ENCODE measurements at regions not wholly inside any gene's neighbourhood (a gene's known extent, or its start where the extent isn't known, plus 50 kb on each side); places are given as distances from the start of the nearest gene placed in this dataset.

GRCh38 chr3:70811880-70812279 lies 499.4 kb upstream of the MDFIC2 start:
- H3K27ac ChIP-seq (ENCODE audit: low read length) = no peak overlapping the region
- H3K79me2 ChIP-seq (ENCODE audit: low read length) = no peaks in the 10 kb centered on the region
- no peak overlapping the region for H3K9ac ChIP-seq (ENCODE audit: low read length)
- ChIA-PET POLR2A (ENCODE audit: unreplicated experiment) (interaction anchor here (0.6 kb wide), 1 partner anchor 83 kb away, joined by 3 read pairs; no protein-coding TSS in a partner anchor), CTCF (no interaction called here)
- TF ChIP-seq, protein P1, sequence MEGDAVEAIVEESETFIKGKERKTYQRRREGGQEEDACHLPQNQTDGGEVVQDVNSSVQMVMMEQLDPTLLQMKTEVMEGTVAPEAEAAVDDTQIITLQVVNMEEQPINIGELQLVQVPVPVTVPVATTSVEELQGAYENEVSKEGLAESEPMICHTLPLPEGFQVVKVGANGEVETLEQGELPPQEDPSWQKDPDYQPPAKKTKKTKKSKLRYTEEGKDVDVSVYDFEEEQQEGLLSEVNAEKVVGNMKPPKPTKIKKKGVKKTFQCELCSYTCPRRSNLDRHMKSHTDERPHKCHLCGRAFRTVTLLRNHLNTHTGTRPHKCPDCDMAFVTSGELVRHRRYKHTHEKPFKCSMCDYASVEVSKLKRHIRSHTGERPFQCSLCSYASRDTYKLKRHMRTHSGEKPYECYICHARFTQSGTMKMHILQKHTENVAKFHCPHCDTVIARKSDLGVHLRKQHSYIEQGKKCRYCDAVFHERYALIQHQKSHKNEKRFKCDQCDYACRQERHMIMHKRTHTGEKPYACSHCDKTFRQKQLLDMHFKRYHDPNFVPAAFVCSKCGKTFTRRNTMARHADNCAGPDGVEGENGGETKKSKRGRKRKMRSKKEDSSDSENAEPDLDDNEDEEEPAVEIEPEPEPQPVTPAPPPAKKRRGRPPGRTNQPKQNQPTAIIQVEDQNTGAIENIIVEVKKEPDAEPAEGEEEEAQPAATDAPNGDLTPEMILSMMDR (conservative IDR thresholded peaks at IDR 0.05; ENCODE audit: low read depth, low read length) = no peak
- TF ChIP-seq EZH2 (IDR thresholded peaks at IDR 0.05; ENCODE audit: low read length, unreplicated experiment) (no peak), EZH2phosphoT487 (IDR thresholded peaks at IDR 0.05; ENCODE audit: borderline replicate concordance, low read length) (no peak)
- no peaks in the 10 kb centered on the region for H4K20me1 ChIP-seq (ENCODE audit: low read length)
- no peaks in the 10 kb centered on the region for H3K27me3 ChIP-seq (ENCODE audit: low read length)
- H3K4me2 ChIP-seq (ENCODE audit: low read length) = no peak overlapping the region
- no peaks in the 10 kb centered on the region for H3K36me3 ChIP-seq (ENCODE audit: low read depth, low read length)
- ATAC-seq (no peak), DNase-seq (no peak)
- H3K4me1 ChIP-seq (ENCODE audit: insufficient read depth, low read length) = peaks cover 27% of the 10 kb centered on the region
- BruUV-seq (replicated peaks) = no TSS peak
- H3K9me3 ChIP-seq (ENCODE audit: low read length) = no peaks in the 10 kb centered on the region
- no peak overlapping the region for H2AFZ ChIP-seq (ENCODE audit: low read length)
- no peak overlapping the region for H3K4me3 ChIP-seq (ENCODE audit: low read length)
- no peaks in the 10 kb centered on the region for H3K9me2 ChIP-seq (replicated peaks; ENCODE audit: low read length)
- no peaks in the 10 kb centered on the region for H3F3A ChIP-seq (ENCODE audit: low read length, unreplicated experiment)
- intact Hi-C loops (cut with micrococcal nuclease) = no loop called here

- Histone ChIP-seq H3K36me3 (ENCODE audit: low read depth, low read length) (no peaks in the 10 kb centered on the region), H3K9me2 (replicated peaks; ENCODE audit: low read length) (no peaks in the 10 kb centered on the region), H3K9ac (ENCODE audit: low read length) (no peak overlapping the region), H3K4me3 (ENCODE audit: low read length) (no peak overlapping the region), H3K27me3 (ENCODE audit: low read length) (no peaks in the 10 kb centered on the region), H3K27ac (ENCODE audit: low read length) (no peak overlapping the region), H2AFZ (ENCODE audit: low read length) (no peak overlapping the region), H3K4me1 (ENCODE audit: insufficient read depth, low read length) (peaks cover 25% of the 10 kb centered on the region), H4K20me1 (ENCODE audit: low read length) (no peaks in the 10 kb centered on the region), H3K79me2 (ENCODE audit: low read length) (no peaks in the 10 kb centered on the region), H3K9me3 (ENCODE audit: low read length) (no peaks in the 10 kb centered on the region), H3K4me2 (ENCODE audit: low read length) (no peak overlapping the region), H3F3A (ENCODE audit: low read length, unreplicated experiment) (peaks cover 8% of the 10 kb centered on the region)
- intact Hi-C loops (cut with micrococcal nuclease) = loop anchor here (10.0 kb wide), 1 partner anchor 846 kb away; no protein-coding TSS in a partner anchor
- CTCF ChIA-PET = no interaction called here
- POLR2A ChIA-PET (ENCODE audit: unreplicated experiment) = no interaction called here
- no peak for ATAC-seq
- DNase-seq = no peak
- TF ChIP-seq EZH2 (IDR thresholded peaks at IDR 0.05; ENCODE audit: low read length, unreplicated experiment) (no peak), EZH2phosphoT487 (IDR thresholded peaks at IDR 0.05; ENCODE audit: borderline replicate concordance, low read length) (no peak)
- TF ChIP-seq, protein P1 (conservative IDR thresholded peaks at IDR 0.05; ENCODE audit: low read depth, low read length) = no peak
- BruUV-seq (replicated peaks) = no TSS peak
Measured at GRCh38 chr3:70808881-70809280, 496.4 kb upstream of the MDFIC2 start.

DNA sequence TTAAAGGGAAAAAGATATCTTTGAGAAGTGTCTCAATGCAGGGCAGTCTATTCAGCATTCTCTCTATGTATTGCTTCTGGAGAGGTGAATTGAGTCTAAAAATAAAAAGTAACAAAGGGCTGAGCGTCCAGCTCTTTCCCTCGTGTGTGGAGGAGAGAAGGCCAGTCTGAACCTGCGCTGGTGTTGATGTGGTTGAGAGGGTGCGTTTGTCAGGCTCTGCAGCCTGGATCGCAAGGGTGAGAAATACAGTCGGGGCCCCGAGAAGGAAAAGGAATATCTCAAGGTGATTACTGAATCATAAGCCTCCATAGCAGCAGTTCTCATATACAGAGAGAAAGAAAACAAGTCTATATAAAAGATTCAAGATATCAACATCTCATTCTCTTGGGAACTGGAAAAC lies 494.1 kb upstream of the MDFIC2 start:
- ATAC-seq (no peak), DNase-seq (no peak)
- no peaks in the 10 kb centered on the region for H3K27me3 ChIP-seq (ENCODE audit: low read length)
- ChIA-PET CTCF (no interaction called here), POLR2A (ENCODE audit: unreplicated experiment) (no interaction called here)
- no peaks in the 10 kb centered on the region for H3K36me3 ChIP-seq (ENCODE audit: low read depth, low read length)
- no TSS peak for BruUV-seq (replicated peaks)
- TF ChIP-seq EZH2 (IDR thresholded peaks at IDR 0.05; ENCODE audit: low read length, unreplicated experiment) = no peak
- no peak for TF ChIP-seq EZH2phosphoT487 (IDR thresholded peaks at IDR 0.05; ENCODE audit: borderline replicate concordance, low read length)
- TF ChIP-seq, protein P1 (conservative IDR thresholded peaks at IDR 0.05; ENCODE audit: low read depth, low read length) = no peak
- H3K4me2 ChIP-seq (ENCODE audit: low read length) = no peak overlapping the region
- no peak overlapping the region for H3K27ac ChIP-seq (ENCODE audit: low read length)
- H3F3A ChIP-seq (ENCODE audit: low read length, unreplicated experiment) = peaks cover 13% of the 10 kb centered on the region
- peaks cover 48% of the 10 kb centered on the region for H3K4me1 ChIP-seq (ENCODE audit: insufficient read depth, low read length)
- H3K9ac ChIP-seq (ENCODE audit: low read length) = no peak overlapping the region
- no peak overlapping the region for H2AFZ ChIP-seq (ENCODE audit: low read length)
- H3K9me3 ChIP-seq (ENCODE audit: low read length) = no peaks in the 10 kb centered on the region
- H3K4me3 ChIP-seq (ENCODE audit: low read length) = no peak overlapping the region
- intact Hi-C loops (cut with micrococcal nuclease) = loop anchor here (1.0 to 10.0 kb wide), 2 partner anchors 83 to 848 kb away; no protein-coding TSS in a partner anchor
- H4K20me1 ChIP-seq (ENCODE audit: low read length) = no peaks in the 10 kb centered on the region
- H3K79me2 ChIP-seq (ENCODE audit: low read length) = no peaks in the 10 kb centered on the region
- no peaks in the 10 kb centered on the region for H3K9me2 ChIP-seq (replicated peaks; ENCODE audit: low read length)

Data from PC-3 (cell line).